GM18870 (cell line): ENCODE measurements at regions not wholly inside any gene's neighbourhood (a gene's known extent, or its start where the extent isn't known, plus 50 kb on each side); places are given as distances from the start of the nearest gene placed in this dataset.
"Not testable (repeated sequence)": the region's sequence is repeated elsewhere in the genome, so short reads cannot be mapped to it uniquely, and the experiment has no call there.

Experiments
- ATAC-seq: cut with Tn5 transposase; IDR thresholded peaks from one replicate; pipeline ENCODE4 v1.9.1; 2021; ENCODE audit warnings: moderate library complexity; ENCODE audit not compliant: unreplicated experiment

DNA sequence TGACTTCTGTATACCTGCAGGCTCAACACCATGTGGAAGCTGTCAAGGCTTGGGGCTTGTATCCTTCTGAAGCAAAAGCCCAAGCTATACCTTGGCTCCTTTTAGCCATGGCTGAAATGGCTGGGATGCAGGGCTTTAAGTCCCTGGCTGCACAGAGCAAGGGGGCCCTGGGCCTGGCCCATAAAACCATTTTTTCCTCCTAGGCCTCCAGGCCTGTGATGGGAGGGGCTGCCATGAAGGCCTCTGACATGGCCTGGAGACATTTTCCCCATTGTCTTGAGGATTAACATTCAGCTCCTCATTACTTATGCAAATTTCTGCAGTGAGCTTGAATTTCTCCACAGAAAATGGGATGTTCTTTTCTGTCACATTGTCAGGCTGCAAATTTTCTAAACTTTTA, 878.0 kb upstream of the SOX11 start:
- ATAC-seq: not testable (repeated sequence)

- ATAC-seq: no peak
Measured at GRCh38 chr2:4827836-4828235, 864.3 kb upstream of the SOX11 start.

DNA sequence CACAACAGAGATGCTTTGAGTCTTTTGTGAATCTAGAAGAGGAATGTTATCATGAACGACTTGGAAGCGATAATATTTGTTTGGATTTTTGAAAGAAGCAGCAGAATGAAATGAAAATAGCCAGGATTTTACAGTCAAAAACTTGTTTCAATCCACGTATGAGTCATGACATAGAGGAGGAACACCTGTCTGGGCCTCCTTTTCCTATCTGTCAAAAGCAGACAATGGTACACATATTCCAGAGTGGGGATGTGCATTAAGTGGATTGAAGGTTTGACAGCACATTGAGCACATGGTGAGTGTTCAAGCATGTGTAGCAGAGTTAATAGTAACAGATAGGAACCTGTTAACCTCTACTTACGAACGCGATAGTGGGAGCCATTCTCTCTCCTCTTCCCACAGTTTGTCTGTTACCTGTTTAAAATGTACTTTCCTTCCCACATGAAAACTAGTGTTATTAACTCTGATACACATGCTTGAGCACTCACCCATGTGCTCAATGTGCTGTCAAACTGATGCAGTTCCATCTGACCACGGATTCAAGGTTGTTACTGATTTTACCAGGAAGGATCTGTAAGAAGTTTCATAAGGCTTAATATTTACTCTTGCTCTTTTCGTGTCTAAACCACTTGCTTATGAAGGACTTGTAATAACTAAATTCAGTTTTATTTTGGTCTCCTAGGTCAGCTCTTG, 863.4 kb upstream of the SOX11 start:
- ATAC-seq: no peak

GRCh38 chr2:4831751-4832150, 860.4 kb upstream of the SOX11 start:
- ATAC-seq: no peak

DNA sequence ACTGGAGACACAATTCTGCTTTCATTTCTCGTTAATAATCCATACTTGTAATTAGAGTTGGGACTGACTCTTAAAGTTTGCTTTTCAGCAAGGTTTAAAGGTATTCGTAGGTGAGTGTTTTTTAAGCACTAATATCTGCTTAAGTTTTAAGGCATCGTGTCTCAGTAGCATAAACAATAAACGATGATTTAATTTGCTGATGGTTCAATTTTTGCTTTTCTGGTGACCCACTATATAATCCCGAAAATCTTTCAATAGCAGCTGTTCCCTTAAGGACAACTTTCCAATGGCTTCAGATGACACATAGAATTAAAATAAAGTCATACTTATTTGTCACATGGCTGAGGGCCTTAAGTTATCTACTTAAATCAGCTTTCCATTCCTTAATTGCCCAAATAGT, 859.5 kb upstream of the SOX11 start:
- no peak for ATAC-seq

GRCh38 chr2:4838626-4839025, 853.6 kb upstream of the SOX11 start:
- ATAC-seq: no peak

- ATAC-seq: no peak
Measured at GRCh38 chr2:4840791-4841190, 851.4 kb upstream of the SOX11 start.

DNA sequence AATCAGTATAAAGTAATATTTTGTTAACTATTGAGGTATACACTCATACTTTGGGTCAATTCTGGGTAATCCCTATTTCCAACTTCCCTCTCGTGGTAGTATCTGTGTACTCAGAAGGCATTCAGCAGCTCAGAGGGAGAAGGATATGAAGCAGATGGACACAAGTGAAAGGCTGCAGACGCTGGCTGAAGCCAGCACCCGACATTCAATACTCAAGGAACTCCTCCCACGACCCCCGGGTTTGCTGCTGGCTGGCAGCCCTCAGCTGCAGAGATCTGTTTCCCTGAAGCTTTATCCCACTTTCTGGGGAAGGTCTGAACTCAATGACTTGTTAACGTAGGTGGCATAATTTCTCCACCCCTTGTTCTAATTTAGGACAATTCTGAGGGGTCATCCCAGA, 847.3 kb upstream of the SOX11 start:
- no peak for ATAC-seq

GRCh38 chr2:4862031-4862430, 830.2 kb upstream of the SOX11 start:
- no peak for ATAC-seq

GRCh38 chr2:4866198-4866597, 826.0 kb upstream of the SOX11 start:
- no peak for ATAC-seq

DNA sequence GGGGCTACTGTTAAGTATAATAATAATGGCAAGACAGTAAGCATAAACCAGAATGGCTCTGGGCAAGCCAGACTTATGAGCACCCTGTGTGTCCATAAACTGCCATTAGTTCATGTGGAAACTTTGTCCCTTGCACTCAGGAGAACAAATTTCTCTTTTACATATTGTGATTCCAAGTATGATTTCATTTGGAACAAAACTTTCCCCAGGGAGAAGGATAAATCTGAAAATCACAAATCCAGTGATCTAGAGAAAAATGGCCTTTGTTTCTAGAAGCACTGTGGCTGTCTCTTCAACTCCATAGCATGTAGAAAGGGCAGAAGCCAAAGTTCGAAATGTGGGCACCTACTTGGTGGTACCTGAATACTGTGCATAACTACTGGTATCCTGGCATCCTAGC, 823.7 kb upstream of the SOX11 start:
- no peak for ATAC-seq

GRCh38 chr2:4869154-4869553, 823.0 kb upstream of the SOX11 start:
- no peak for ATAC-seq

GRCh38 chr2:4873364-4873763, 818.8 kb upstream of the SOX11 start:
- no peak for ATAC-seq

GRCh38 chr2:4873876-4874593, 818.1 kb upstream of the SOX11 start:
- no peak for ATAC-seq

DNA sequence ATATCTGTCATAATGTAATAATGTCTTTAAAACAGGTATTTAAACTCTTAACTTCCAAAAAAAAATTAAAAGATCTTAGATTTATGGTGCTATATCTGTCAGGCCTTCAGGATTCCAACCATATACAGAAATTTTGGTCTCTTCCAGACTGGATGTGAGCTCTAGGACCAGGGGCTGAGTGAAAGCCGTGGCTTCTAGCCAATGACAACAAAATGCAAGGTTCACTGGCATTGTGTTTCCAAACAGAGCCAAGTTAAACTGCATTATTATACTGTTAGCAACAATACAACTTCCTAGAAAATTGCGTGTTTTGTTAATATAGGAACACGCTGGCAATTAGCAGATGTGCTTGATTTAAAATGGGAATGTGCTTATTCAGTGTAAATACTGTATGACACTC, 809.8 kb upstream of the SOX11 start:
- no peak for ATAC-seq

GRCh38 chr2:4882941-4883340, 809.2 kb upstream of the SOX11 start:
- no peak for ATAC-seq

GRCh38 chr2:4883375-4883774, 808.8 kb upstream of the SOX11 start:
- no peak for ATAC-seq

- ATAC-seq: no peak
Measured at GRCh38 chr2:4884117-4884571, 808.0 kb upstream of the SOX11 start.

GRCh38 chr2:4891394-4891793, 800.8 kb upstream of the SOX11 start:
- ATAC-seq: no peak

DNA sequence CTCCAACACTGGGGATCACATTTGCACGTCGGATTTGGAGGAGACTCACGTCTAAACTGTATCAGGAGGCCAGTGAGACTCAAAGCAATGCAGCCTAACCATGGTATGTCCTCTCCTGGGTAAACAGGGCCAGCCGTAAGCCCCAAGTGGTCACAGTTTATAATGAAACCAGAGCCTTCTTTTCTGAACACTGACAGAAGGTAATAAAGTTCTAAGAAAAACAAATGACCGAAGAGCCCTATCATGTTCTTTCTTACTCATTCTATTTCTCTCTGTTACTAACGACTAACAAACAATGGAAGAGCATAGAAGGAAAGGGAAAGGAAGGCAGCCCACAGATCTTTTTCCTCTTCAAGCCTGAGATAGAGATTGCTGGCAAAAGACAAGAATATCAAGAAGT, 796.8 kb upstream of the SOX11 start:
- no peak for ATAC-seq

DNA sequence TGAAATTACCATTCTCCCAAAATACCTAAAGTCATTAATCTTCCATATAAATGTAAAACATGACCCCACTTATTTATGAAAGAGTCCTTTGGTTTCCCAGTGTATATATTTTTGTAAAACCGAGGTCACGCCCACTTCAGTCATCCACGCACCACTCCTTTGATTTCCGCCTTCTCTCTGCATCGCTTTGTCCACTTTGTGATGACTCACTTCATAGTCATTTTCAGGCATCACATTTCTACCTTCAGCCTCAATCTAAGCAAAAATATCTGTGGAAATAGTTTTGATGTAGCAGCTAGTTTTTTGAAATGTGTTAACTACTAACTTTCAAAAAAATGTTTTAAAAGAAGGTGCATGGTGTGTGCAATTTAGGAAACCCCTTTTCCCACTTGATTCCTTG, 793.5 kb upstream of the SOX11 start:
- no peak for ATAC-seq

DNA sequence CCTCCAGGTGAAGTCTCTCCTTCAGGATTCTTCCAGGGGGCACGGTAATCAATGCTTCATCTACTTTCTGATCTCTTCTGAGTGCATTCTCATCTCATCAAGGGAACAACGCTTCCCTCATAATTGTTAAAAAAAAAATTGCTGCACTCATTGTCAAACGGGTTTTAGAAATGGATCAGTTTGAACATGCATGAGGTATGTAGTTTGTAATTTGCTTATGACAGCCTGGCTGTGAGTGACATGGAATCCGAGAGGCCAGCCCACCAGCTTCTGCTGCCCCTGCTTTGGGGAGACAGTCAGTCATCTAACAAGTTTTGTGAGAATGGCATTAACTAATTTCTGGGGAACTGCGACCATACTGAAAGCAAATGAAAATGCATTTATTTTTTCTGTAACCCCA, 791.9 kb upstream of the SOX11 start:
- no peak for ATAC-seq
